HG03103 (cell line): ENCODE measurements at regions not wholly inside any gene's neighbourhood (a gene's known extent, or its start where the extent isn't known, plus 50 kb on each side); places are given as distances from the start of the nearest gene placed in this dataset.
"Not testable (repeated sequence)": the region's sequence is repeated elsewhere in the genome, so short reads cannot be mapped to it uniquely, and the experiment has no call there.

Source experiments
- ATAC-seq: cut with Tn5 transposase; IDR thresholded peaks from one replicate; pipeline ENCODE4 v1.9.1; 2021; ENCODE audit warnings: low read depth; ENCODE audit not compliant: unreplicated experiment

DNA sequence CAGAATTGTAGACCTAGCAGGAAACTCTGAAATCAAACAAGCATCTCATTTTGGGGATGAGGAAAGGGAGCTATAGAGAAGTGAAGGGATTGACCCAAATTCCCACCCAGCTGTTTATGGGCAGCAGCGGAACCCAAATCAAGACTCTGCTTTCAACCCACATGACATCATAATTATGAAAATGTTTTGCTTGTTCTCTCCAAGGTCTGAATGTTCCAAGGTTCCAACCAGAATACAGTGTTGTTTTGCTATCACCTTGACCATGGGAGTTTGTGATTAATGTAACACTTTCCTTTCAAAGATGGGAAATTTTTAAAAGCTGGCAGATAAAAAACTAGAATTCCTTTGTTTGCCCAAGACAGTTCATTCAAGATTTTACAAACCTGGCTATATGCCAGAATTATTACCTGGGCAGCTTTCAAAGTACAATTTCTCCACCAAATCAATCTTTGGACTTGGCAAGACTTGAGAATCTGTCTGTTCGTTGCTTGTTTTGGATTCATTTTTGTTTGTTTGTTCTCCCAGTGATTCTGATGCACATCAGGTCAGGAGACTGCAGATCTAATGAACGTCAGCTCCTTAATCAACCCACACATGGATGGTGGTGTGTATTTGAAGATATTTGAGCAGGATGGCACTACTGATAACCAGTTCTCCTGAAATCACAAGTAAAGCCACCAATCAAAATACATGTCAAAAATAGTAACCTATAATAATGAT lies 322.7 kb downstream of the FOXO1 start:
- no peak for ATAC-seq

DNA sequence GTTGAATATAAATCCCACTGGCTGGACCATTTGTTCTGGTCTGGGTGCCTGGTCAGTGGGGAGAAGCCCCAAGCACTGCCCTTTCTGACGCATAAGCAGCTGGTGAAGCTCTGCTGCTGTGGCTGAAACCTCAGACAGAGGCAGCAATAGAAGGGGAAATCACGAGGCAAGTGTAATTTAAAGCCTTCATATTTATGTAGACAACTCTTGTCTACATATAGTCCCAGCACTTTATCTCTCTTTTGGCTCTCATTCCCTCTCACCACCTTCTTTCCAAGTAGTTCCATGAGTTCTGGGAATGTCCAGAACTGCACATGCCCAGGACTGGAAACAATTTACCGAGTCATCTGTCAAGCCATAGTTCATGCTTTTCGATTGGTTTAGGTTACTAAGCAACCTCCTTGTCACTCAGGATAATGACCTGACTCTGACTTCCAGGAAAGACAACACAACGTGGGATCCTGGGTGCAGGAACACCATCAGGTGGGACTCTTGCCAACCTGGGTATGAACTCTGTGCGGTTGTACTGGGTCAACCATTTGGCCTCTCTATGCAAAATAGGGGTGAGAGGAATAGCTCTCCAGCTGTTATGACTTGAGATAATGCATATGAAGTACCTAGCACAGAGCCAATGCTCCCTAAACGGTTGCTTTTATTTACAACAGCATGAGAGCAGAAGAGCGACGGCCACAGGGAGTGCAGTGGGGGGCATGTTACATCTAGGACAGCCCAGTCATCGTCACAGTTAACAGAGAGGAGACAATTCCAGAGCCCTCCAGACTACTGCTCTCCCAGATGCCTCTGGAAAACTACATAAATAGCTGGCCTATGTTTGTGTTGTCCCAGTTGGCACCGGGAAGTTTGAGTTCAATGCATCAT lies 321.9 kb downstream of the FOXO1 start:
- no peak for ATAC-seq

DNA sequence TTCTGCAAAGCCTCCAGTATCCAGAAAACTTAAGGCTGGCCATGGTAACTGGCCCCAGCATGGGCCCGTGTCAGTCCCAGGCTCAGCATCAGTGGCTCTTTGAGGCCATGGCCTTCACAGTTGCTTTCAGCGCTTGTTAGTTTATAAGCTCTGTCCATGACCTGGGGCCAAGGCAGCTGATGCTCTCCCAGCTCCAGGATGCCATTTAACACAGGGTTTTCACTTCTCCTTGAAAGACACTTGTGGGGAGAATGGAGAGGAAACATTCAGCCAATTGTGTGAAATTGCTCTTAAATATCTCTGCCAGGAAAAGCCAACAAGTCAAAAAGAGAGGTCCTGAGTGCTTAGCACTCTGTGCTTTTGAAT lies 321.3 kb downstream of the FOXO1 start:
- no peak for ATAC-seq

DNA sequence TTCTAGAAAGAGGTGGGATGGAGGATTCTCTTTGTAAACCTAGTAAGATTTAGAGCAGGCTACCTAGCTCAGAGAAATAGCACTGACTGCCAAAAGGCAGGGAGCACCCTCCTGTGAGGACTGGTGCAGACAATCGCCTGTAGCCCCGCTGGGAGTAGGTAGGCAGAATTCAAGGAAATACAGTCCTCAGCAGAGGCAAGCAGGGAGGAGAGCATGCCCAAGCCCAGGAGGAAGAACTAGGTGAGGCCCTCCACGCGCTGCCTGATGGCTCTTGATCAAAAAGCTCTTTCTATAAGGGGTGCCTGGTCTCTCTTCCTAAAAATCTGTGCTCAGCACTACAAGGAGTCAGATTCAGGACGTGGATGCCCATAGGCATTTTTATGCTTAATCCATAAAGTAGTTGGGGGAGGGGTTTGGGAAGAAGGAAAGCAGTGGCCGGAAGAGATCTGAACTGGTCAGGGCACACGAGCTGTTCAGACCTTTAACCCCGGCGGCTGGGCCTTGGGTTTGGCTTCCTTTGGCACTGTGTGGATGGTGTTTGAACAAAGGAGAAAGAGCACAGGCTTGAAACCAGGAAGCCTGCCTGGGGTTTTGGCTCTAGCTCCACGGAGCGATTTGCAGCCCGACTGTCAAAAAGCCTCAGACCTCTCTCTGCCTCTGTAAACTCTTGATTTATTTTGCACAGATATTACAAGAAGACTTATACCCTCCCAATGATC lies 320.6 kb downstream of the FOXO1 start:
- ATAC-seq: no peak

DNA sequence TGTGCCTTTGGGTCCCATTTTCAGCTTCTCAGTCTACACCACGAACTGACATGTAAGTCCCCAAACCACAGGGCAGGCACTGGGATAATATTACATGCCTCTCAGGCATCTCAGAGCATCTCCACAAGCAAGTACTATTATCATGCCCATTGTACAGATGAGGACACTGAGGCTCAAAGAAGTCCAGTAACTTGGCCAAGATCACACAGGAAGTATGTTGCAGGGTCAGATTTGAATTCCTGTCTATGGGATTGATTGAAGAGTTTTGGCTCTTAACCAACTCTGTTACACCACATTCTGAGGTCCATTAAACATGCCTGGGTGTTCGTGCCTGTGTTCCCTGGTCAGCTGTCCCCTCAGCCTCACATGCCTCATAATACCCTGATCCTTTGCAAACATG lies 319.8 kb downstream of the FOXO1 start:
- no peak for ATAC-seq

DNA sequence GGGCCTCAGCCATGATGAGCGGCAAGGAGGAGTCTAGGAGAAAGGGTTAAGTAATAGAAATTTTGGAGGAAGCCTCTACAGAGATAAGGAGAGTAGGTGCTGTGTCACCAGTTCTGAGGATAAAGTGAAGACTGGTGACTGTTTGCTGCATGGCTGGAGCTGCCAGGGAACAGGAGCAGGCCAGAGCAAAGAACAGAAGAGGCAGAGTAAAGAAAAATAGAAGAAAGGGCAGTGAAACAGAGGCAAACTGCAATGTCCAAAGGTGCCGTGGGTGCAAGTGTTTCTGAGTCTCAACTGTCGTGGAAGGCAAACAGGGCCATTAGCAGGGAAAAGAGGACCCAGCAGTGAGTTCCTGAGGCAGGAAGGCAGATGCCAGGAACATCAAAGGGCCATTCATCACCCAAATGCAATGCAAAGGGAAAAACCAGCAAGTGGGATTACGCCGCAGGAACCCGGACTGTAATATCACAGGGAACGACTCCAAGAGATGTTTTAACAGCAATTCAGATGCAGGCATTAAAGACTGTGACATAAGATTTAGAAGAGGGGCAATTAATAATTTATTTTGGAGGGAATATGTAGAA lies 318.3 kb downstream of the FOXO1 start:
- no peak for ATAC-seq

DNA sequence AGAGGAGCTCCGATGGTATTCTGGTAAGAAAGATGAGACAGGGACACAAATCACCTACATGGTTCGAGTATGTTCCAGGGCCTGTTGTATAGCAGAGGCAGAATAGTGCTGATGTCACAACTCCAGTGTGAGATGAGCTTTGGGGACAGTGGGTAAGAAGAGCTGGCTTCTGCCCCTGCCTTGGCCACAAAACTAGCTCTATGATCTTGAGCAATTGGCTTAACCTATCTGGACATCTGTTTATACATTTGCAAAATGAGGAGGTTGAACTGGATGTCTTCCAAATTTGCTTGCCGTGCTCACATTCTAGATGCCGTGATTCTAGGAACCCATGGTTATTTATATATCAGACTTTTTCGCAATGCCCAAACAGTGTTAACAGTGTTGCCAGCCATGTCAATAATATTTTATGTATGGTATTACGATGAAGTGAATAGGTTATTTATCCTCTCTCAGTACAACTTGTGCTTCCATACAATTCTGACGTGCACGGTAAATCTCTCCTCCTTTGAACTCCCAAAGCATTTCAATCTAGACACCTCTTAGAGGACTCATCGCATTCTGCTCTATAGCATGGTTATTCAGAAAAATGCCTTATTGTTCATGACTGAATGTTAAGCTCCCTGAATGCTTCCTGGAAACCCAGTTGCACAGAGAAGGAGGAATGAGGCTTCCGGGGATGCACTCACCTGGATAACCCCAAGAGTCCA lies 316.0 kb downstream of the FOXO1 start:
- ATAC-seq: no peak

DNA sequence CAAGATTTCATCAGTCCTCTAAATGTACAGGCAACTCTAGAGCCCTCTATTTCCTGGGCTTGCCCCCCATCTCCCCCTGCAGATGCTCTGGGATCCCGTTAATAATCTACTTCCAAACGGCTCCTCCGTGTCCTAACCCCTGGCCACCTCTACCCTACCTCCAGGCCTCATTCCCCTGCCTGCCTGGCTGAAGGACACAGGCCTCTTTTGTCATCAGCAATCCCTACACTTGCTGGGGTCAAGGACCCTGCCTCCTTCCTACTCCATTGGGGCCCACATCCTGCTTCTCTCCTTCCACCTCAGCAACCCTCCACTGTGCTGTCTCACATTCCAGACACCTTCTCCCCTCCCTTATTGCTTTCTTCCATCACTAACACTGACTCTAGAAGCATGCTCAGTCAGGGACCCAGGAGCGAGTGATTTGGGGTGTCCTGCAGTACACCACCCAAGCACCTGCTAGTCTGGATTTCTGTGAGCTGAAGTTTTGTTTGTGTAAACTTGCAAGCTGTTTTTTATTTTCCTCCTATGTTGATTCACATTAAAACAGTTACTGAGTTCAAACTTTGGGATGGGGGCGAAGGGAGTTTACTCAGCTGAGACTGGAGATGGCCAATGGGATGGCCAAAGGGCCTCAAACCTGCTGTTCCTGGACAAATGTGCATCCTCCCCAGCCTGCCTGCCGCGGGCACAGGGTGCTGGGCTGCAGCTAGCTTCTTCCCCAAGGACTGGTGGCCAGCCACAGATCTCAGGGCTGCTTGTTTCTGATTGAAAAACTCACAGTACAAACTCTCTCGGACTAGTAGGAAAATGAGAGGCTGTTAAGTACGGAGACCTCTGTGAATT lies 314.7 kb downstream of the FOXO1 start:
- ATAC-seq: no peak

DNA sequence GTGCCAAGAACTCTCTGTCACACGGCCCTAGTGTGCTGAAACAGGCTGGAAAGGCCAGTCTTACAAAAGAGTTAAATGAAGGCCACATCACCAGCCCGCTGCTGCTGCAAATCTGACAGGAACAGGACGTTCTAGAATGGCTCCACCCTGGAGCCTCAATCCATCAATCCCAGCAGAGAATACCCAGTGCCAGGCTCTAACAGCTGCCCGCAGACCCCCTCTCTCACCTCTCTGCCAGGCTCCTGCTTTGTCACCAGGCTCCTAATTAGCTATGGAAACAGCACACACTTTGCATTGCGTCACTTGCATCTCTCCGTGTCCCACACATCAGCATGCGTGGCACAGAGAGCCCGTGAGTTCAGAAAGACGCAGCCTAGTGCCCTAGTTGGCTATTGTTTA lies 314.1 kb downstream of the FOXO1 start:
- no peak for ATAC-seq

DNA sequence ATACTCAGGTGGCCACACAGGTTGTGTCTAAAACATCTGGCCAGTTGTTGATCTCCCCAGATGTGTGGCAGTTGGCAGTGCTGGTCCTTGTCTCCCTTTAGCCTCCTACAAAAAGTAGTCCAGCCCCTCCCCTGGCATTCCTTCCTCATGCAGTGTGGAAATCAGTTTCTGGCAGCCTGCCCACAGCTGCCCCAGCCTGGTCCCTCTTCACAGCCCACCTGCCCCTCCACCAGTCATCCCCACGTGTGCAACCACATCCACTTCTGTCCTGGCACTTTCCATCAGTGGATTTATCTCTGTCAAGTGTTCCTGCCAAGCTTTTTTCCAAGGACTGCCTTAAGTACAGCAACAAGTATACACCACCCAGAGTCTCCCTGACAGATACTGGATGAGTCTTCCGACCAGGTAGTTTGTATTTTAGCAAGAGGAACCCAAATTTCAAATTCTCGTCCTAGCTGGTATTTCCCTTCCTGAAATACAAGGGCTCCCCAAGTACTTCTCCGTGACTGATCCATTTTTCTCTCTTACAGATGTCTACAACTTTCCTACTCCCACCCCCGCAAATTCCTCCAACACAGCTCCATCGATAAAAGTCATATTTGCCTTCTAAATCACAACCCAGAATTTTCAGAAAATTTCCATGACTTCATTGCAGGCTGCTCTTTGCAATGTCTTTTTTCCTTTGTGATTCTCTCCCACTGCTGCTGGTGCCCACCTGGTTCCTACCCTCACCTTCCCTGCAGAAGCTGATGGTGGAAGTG lies 313.5 kb downstream of the FOXO1 start:
- ATAC-seq: no peak

DNA sequence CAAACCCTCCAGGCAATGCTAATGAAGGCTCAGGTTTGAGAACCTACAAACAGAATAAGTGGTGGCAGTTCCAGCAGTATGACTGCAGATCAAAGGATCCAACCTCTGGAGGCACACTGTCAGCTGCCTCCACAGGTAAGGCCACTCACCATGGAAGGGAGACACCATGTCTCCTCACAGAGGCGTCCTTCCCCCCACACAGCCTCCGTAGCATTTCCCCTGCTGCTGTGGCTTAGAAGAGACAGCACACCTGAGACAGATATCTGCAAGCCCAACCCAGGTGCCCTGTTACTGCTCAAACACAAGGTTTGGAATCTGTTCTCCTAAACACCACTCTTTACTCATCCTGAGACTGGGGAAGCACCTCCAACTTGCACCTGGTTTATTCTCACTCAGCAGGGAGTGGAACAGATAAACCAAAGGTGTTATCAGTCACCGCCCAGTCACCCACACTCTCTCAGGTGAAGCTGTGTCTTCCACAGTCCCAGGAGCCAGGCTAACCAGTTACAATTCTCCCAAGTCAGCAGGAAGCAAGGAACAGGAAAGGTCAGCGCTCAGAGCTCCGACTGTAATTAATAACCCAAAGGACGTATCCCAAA lies 311.2 kb downstream of the FOXO1 start:
- no peak for ATAC-seq

DNA sequence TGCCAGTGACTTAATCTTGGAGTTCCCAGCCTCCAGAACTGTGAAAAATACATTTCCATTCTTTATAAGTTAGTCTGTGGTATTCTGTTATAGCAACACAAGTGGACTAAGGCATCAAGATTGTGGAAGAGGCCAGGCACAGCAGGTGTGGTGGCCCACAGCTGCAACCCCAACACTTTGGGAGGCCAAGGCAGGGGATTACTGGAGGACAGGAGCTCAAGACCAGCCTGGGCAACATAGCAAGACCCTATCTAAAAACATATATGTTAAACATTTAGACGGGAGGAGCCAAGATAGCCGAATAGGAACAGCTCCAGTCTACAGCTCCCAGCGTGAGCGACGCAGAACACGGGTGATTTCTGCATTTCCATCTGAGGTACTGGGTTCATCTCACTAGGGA lies 310.4 kb downstream of the FOXO1 start:
- ATAC-seq: no peak

DNA sequence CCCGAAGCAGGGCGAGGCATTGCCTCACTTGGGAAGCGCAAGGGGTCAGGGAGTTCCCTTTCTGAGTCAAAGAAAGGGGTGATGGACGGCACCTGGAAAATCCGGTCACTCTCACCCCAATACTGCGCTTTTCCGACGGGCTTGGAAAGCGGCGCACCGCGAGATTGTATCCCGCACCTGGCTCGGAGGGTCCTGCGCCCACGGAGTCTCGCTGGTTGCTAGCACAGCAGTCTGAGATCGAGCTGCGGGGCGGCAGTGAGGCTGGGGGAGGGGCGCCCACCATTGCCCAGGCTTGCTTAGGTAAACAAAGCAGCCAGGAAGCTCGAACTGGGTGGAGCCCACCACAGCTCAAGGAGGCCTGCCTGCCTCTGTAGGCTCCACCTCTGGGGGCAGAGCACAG lies 310.0 kb downstream of the FOXO1 start:
- ATAC-seq: not testable (repeated sequence)

DNA sequence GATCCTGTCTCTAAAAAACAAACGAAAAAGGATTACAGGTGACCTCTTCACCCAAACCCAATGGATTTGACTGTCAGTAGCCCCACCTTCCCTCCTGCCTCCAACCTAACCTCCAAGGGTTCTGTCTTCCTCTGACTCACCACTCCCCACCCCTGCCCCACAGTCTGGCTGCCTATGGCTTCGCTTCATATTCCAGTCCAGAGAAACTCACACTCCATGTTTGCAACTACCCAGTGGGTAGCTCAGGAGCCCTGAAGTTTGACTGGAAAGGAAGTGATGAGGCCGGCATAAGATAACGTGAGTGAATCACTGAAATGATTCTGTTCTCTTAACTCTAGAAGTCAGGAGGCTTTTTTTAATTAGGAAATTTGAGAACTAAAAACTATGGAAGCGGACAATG lies 303.9 kb downstream of the FOXO1 start:
- no peak for ATAC-seq

DNA sequence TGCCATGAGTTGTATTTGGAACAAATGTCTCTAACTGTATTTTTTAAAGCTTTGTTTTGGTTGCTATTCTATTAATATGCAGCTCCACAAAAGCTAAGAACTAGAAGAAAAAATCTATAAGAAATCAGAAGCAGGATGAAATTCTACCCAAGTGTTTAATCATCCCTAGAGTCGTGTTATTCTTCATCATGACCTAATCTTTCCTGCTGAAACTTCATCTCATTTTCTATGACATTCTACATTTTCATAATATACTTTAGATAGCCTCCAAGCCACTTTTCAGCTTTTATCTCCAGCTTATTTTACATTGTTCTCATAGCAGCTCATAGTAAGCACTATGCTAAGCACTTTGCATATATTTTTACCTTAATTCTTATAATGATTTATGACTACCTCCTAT lies 302.8 kb downstream of the FOXO1 start:
- no peak for ATAC-seq

DNA sequence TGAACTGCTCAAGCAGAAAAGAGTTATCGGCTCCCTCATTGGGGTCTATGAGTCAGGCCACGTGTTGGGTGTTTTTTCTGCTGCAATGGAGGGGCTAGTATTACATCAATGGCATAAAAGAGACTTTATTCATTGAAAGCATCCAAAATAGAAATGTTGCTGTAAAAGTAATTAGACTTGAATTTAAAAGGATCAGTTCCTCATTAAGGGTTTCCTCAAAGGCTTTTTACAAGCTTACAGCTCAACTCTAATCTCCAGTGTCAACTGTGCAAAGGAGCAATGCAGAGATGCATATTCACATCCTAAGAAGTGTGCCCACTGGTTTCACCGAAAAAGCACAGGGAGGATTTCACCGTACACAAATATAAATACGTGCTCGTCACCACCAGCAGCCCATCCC lies 300.3 kb downstream of the FOXO1 start:
- no peak for ATAC-seq

DNA sequence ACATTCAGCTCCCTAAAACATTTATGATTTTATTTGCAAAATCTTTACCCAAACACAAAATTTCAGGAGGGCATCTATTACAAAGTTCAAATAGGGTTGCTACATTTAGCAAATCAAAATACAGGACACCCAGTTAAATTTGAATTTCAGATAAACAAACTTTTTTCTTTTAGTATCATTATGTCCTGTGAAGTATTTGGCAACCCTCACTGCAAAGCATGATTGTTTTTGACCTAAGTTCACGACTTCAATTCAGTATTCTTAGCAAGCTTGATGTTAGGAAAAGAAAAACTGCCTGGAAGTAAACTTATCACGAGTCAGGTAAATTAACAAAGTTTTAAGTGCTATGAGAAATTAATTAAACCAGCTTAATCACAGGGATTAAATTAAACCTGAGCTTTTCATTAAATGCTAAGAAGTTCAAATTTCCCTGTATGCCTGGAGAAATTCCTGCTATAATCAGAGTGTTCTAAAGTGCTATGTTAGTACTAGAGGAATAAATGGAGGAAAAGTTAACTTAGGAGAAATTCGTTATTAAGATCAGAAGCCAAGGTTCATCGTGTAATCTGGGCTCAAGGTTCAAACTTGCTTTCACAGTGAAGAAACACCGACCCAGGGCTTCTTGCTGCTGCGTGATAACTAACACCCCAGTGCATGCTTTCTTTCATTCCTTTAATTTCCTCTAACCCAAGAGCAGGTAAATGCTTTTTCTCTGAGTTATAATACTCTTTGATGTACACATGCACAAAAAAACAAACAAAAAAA lies 298.1 kb downstream of the FOXO1 start:
- no peak for ATAC-seq

DNA sequence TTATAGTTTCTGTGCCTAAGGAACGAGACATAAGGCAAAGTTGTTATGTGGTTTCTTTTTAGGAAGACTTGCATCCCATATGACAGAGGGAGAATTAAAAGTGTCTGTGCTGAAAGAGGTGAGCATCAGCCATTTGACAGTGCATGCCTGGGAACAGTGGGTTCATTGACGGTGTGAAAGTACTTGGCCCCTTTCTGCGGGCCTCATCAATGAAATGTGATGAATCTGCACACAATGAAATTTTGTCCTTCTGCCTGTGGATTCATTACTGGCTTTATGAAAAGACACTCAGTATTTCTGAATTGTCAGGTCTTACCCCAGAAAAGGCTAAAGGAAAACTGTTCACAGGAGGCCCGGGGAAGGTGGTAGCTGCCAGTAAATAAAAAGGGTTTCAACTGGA lies 295.8 kb downstream of the FOXO1 start:
- ATAC-seq: no peak
